NCI-H2081 (cell line): ENCODE measurements at regions not wholly inside any gene's neighbourhood (a gene's known extent, or its start where the extent isn't known, plus 50 kb on each side); places are given as distances from the start of the nearest gene placed in this dataset.
A peak's percentile ranks its signal among the peaks of the same experiment; 100 is the strongest.
"Not testable (repeated sequence)": the region's sequence is repeated elsewhere in the genome, so short reads cannot be mapped to it uniquely, and the experiment has no call there.

ENCODE experiments used
- DNase-seq, 2 experiments: peaks; one replicate each; lab custom pipeline; 2025; lab: John Stamatoyannopoulos, UW

GRCh38 chr5:153367466-153367865, 123.0 kb upstream of the GRIA1 start:
- no peak for DNase-seq

GRCh38 chr5:153372425-153373129, 117.9 kb upstream of the GRIA1 start:
- peak; percentile 64 to 92 for DNase-seq

- peak in 1 of 2 experiments; percentile 52 for DNase-seq
Observed at GRCh38 chr5:153373130-153373498, 117.4 kb upstream of the GRIA1 start.

GRCh38 chr5:153381630-153382029, 108.8 kb upstream of the GRIA1 start:
- not testable (repeated sequence) for DNase-seq

- no peak for DNase-seq
Observed at GRCh38 chr5:153390569-153390968, 99.9 kb upstream of the GRIA1 start.

- no peak for DNase-seq
Observed at GRCh38 chr5:153399595-153399994, 90.9 kb upstream of the GRIA1 start.

GRCh38 chr5:153400931-153401330, 89.5 kb upstream of the GRIA1 start:
- no peak for DNase-seq

GRCh38 chr5:153402550-153402949, 87.9 kb upstream of the GRIA1 start:
- DNase-seq = no peak

- no peak for DNase-seq
Observed at GRCh38 chr5:153403470-153403869, 87.0 kb upstream of the GRIA1 start.

- no peak for DNase-seq
Observed at GRCh38 chr5:153404747-153405146, 85.7 kb upstream of the GRIA1 start.

- DNase-seq = no peak
Observed at GRCh38 chr5:153421676-153422075, 68.8 kb upstream of the GRIA1 start.

- DNase-seq = peak in 1 of 2 experiments; percentile 41
Observed at GRCh38 chr5:153425914-153426313, 64.6 kb upstream of the GRIA1 start.

- no peak for DNase-seq
Observed at GRCh38 chr5:153429761-153430380, 60.6 kb upstream of the GRIA1 start.

- DNase-seq = no peak
Observed at GRCh38 chr5:153432583-153432982, 57.9 kb upstream of the GRIA1 start.

- no peak for DNase-seq
Observed at GRCh38 chr5:153437251-153437650, 53.2 kb upstream of the GRIA1 start.

- DNase-seq = no peak
Observed at GRCh38 chr5:153439130-153439529, 51.3 kb upstream of the GRIA1 start.
